ENCODE measurements at regions not wholly inside any gene's neighbourhood (a gene's known extent, or its start where the extent isn't known, plus 50 kb on each side); places are given as distances from the start of the nearest gene placed in this dataset.
"Not testable (repeated sequence)": the region's sequence is repeated elsewhere in the genome, so short reads cannot be mapped to it uniquely, and the experiment has no call there.

DNA sequence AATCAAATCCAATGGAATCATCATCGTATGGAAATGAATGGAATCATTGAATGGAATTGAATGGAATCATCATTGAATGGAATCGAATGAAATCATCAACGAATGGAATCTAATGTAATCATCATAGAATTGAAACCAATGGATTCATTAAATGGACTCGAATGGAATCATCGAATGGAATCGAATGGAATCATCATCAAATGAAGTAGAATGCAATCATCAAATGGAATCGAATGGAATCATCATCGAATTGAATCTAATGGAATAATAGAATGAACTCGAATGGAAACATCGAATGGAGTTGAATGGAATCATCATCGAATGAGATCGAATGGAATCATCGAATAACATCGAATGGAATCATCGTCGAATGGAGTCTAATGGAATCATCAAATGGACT is 232.8 kb downstream of the SHCBP1 start:
- DNase-seq (ENCODE audit: low read depth in 2 of 2), result not testable (repeated sequence)

DNA sequence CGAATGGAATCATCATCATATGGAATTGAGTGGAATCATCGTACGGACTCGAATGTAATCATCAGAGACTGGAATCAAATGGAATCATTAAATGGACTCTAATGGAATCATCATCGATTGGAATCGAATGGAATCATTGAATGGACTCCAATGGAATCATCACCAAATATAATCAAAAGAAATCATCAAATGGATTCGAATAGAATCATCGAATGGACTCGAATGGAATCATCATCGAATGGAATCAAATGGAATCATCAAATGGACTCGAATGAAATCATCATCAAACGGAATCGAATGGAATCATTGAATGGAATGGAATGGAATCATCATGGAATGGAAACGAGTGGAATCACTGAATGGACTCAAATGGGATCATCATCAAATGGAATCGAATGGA is 233.5 kb downstream of the SHCBP1 start:
- DNase-seq (ENCODE audit: low read depth in 2 of 2), result not testable (repeated sequence)

DNA sequence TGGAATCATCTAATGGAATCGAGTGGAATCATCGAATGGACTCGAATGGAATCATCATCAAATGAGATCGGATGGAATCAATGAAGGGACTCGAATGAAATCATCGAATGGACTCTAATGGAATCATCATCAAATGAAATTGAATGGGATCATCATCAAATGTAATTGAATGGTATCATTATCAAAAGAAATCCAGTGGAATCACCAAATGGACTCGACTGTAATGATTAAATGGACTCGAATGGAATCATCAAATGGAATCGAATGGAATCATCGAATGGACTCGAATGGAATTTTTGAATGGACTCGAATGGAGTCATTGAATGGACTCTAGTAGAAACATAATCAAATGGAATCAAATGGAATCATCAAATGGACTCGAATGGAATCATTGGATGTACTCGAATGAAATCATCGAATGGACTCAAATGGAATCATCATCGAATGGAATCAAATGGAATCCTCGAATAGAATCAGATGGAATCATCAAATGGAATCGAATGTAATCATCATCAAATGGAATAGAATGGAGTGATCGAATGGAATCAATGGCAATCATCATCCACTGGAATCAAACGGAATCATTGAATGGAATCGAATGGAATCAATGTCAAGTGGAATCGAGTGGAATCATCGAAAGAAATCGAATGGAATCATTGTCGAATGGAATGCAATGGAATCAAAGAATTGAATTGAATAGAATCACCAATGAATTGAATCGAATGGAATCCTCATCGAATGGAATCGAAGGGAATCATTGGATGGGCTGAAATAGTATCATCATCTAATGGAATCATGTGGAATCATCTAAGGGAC is 234.2 kb downstream of the SHCBP1 start:
- DNase-seq (ENCODE audit: low read depth in 2 of 2), result not testable (repeated sequence)

DNA sequence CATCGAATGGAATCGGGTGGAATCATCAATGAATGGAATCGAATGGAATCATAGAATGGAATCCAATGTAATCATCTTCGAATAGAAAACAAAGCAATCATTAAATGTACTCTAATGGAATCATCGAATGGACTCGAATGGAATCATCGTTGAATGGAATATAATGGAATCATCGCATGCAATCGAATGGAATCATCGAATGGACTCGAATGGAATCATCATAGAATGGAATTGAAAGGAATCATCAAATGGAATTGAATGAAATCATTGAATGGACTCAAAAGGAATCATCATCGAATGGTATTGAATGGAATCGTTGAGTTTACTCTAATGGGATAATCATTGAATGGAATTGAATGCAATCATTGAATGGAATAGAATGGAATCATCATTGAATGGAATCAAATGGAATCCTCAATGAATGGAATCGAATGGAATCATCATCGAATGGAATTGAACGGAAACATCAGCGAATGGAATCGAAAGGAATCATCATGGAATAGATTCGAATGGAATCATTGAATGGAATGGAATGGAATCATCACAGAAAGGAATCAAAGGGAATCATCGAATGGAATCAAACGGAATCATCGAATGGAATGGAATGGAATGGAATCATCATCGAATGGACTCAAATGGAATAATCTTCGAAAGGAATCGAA is 234.9 kb downstream of the SHCBP1 start:
- not testable (repeated sequence) for DNase-seq (ENCODE audit: low read depth in 2 of 2)

DNA sequence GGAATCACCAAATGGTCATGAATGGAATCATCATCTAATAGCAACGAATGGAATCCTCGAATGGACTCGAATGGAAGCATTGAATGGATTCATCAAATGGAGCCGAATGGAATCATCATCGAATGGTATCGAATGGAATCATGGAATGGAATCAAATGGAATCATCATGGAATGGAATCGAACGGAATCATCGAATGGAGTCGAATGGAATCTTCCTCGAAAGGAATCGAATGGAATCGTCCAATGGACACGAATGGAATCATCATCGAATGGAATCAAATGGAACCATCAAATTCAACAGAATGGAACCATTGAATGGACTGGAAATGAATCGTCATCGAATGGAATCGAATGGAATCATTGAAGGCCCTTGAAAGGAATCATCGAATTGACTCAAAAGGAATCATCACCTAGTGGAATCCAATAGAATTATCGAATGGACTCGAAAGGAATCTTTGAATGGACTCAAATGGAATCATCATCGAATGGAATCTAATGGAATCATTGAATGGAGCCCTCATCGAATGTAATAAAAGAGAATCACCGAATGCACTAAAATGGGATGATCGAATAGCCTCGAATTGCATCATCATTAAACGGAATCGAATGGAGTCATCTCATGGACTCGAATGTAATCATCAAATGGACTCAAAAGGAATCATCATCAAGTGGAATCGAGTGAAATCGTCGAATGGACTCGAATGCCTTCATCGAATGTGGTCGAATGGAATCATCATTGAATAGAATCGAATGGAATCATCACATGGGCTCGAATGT is 236.7 kb downstream of the SHCBP1 start:
- not testable (repeated sequence) for DNase-seq (ENCODE audit: low read depth in 2 of 2)

DNA sequence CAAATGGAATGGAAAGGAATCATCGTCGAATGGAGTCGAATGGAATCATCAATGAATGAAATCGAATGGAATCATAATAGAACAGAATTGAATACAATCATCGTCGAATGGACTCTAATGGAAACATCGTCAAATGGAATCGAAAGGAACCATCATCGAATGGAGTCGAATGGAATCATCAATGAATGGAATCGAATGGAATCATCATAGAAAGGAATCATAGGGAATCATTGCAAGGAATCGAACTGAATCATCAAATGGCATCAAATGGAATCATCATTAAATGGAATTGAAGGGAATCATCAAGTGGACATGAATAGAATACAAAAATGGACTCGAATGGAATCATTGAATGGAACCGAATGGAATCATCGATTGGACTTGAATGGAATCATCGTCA is 237.6 kb downstream of the SHCBP1 start:
- not testable (repeated sequence) for DNase-seq (ENCODE audit: low read depth in 2 of 2)

DNA sequence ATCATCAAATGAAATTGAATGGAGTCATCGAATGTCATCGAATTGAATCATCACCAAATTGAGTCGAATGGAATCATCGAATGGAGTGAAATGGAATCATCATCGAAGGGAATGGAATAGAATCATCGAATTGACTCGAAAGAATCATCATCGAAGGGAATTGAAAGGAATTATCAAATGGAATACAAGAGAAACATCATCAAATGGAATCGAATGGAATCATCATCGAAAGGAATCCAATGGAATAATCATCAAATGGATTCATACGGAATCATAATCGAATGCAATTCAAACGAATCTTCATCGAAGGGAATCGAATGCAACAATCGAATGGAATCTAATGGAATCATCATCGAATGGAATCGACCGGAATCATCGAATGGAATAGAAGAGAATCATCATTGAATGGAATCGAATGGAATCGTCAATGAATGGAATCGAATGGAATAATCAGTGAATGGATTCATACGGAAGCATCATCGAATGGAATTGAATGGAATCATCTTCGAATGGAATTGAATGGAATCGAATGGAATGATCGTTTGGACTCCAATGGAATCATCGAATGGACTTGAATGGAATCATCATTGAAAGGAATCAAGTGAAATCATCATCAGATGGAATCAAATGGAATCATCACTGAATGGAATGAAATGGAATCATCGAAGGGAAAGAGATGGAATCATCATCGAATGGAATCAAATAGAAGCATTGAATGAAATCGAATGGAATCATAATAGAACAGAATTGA is 238.2 kb downstream of the SHCBP1 start:
- DNase-seq (ENCODE audit: low read depth in 2 of 2), result not testable (repeated sequence)

DNA sequence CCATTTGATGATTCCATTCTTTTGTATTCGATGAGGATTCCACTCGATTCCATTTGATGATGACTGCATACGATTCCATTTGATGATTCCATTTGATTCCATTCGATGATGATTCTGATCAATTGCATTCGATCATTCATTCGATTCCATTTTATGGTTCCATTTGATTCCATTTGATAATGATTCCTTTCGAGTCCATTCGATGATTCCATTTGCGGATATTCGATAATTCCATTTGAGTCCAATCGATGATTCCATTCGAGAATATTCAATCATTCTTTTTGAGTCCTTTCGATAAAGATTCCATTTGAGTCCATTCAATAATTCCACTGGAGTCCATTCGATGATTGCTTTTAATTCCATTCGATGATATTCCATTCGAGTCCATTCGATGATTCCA is 239.1 kb downstream of the SHCBP1 start:
- not testable (repeated sequence) for DNase-seq (ENCODE audit: low read depth in 2 of 2)

DNA sequence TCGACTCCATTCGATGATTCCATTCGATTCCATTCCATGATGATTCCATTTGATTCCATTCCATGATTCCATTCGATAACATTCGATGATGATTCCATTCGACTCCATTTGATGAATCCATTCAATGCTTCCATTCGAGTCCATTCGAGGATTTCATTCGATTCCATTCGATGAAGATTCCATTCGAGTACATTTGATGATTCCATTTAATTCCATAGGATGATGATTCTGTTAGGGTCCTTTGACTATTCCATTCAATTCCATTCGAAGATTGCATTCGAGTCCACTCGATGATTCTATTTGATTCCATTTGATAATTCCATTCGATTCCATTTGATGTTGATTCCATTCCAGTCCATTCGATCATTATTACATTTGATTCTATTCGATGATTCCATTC is 239.8 kb downstream of the SHCBP1 start:
- not testable (repeated sequence) for DNase-seq (ENCODE audit: low read depth in 2 of 2)

Data from fibroblast of skin of left biceps (primary cell).